ENCODE measurements at regions not wholly inside any gene's neighbourhood (a gene's known extent, or its start where the extent isn't known, plus 50 kb on each side); places are given as distances from the start of the nearest gene placed in this dataset.

GRCh38 chr6:8546496-8546895 is 111.2 kb upstream of the SLC35B3 start:
- TF ChIP-seq GATA2 (IDR thresholded peaks at IDR 0.05; ENCODE audit: low read depth, low read length) (no peak), GATA3 (IDR thresholded peaks at IDR 0.05; ENCODE audit: low read depth, low read length) (no peak)

Data from SH-SY5Y (cell line).